ENCODE measurements at regions not wholly inside any gene's neighbourhood (a gene's known extent, or its start where the extent isn't known, plus 50 kb on each side); places are given as distances from the start of the nearest gene placed in this dataset.

- TF ChIP-seq ZNF691 (CRISPR knock-in tag; IDR thresholded peaks at IDR 0.05; ENCODE audit: borderline replicate concordance, low read depth) (peak; percentile 53; the same call in 1 of the 2 replicates), ZNF773 (CRISPR knock-in tag; IDR thresholded peaks at IDR 0.05; ENCODE audit: borderline replicate concordance) (no peak), RFXANK (CRISPR knock-in tag; IDR thresholded peaks at IDR 0.05) (0 out of 2 replicates have a peak, but pooled peaks have one; percentile 35), HNF1A (IDR thresholded peaks at IDR 0.05; ENCODE audit: low read depth) (no peak), HNF1A (CRISPR knock-in tag; IDR thresholded peaks at IDR 0.05; ENCODE audit: borderline replicate concordance) (0 out of 2 replicates have a peak, but pooled peaks have one; percentile 24), TAF15 (IDR thresholded peaks at IDR 0.05; ENCODE audit: low read depth, low read length, poor library complexity, severe bottlenecking) (no peak), TEAD3 (CRISPR knock-in tag; optimal IDR thresholded peaks at IDR 0.05; ENCODE audit: borderline replicate concordance) (peak; percentile 43), ARID2 (CRISPR knock-in tag; IDR thresholded peaks at IDR 0.05; ENCODE audit: borderline replicate concordance) (0 out of 2 replicates have a peak, but pooled peaks have one; percentile 41), ARHGAP35 (CRISPR knock-in tag; IDR thresholded peaks at IDR 0.05; ENCODE audit: borderline replicate concordance) (no peak), ZNF383 (CRISPR knock-in tag; IDR thresholded peaks at IDR 0.05; ENCODE audit: borderline replicate concordance) (no peak), ZBTB7A (CRISPR knock-in tag; IDR thresholded peaks at IDR 0.05) (0 out of 2 replicates have a peak, but pooled peaks have one; percentile 29), REPIN1 (CRISPR knock-in tag; IDR thresholded peaks at IDR 0.05; ENCODE audit: borderline replicate concordance, low read depth) (no peak; the same call in 1 of the 2 replicates), ZNF230 (CRISPR knock-in tag; IDR thresholded peaks at IDR 0.05) (0 out of 2 replicates have a peak, but pooled peaks have one; percentile 45), HNRNPUL1 (IDR thresholded peaks at IDR 0.05; ENCODE audit: low read depth, low read length) (no peak), MIER3 (CRISPR knock-in tag; IDR thresholded peaks at IDR 0.05; ENCODE audit: borderline replicate concordance) (0 out of 2 replicates have a peak, but pooled peaks have one; percentile 37), ZNF124 (CRISPR knock-in tag; IDR thresholded peaks at IDR 0.05) (peak; percentile 66; the same call in 1 of the 2 replicates)
- TF ChIP-seq, protein P1, sequence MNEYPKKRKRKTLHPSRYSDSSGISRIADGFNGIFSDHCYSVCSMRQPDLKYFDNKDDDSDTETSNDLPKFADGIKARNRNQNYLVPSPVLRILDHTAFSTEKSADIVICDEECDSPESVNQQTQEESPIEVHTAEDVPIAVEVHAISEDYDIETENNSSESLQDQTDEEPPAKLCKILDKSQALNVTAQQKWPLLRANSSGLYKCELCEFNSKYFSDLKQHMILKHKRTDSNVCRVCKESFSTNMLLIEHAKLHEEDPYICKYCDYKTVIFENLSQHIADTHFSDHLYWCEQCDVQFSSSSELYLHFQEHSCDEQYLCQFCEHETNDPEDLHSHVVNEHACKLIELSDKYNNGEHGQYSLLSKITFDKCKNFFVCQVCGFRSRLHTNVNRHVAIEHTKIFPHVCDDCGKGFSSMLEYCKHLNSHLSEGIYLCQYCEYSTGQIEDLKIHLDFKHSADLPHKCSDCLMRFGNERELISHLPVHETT (CRISPR knock-in tag; conservative IDR thresholded peaks at IDR 0.05): no peak
- TF ChIP-seq, protein P2, sequence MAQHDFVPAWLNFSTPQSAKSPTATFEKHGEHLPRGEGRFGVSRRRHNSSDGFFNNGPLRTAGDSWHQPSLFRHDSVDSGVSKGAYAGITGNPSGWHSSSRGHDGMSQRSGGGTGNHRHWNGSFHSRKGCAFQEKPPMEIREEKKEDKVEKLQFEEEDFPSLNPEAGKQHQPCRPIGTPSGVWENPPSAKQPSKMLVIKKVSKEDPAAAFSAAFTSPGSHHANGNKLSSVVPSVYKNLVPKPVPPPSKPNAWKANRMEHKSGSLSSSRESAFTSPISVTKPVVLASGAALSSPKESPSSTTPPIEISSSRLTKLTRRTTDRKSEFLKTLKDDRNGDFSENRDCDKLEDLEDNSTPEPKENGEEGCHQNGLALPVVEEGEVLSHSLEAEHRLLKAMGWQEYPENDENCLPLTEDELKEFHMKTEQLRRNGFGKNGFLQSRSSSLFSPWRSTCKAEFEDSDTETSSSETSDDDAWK (CRISPR knock-in tag; IDR thresholded peaks at IDR 0.05): no peak
- TF ChIP-seq, protein P3, sequence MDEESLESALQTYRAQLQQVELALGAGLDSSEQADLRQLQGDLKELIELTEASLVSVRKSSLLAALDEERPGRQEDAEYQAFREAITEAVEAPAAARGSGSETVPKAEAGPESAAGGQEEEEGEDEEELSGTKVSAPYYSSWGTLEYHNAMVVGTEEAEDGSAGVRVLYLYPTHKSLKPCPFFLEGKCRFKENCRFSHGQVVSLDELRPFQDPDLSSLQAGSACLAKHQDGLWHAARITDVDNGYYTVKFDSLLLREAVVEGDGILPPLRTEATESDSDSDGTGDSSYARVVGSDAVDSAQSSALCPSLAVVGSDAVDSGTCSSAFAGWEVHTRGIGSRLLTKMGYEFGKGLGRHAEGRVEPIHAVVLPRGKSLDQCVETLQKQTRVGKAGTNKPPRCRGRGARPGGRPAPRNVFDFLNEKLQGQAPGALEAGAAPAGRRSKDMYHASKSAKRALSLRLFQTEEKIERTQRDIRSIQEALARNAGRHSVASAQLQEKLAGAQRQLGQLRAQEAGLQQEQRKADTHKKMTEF (CRISPR knock-in tag; IDR thresholded peaks at IDR 0.05): 0 out of 2 replicates have a peak, but pooled peaks have one; percentile 41
Observed at GRCh38 chr17:68172461-68172954, 75.3 kb upstream of the AMZ2 start (continued).

Measured in HepG2 (cell line).